GM12873 (cell line): ENCODE measurements at regions not wholly inside any gene's neighbourhood (a gene's known extent, or its start where the extent isn't known, plus 50 kb on each side); places are given as distances from the start of the nearest gene placed in this dataset.

ENCODE experiments used
- CTCF ChIP-seq: IDR thresholded peaks from 2 replicates; pipeline ENCODE4 v1.5.1; 2012; ENCODE audit warnings: low read depth, mild to moderate bottlenecking, moderate library complexity, low read length, control low read depth; ENCODE audit not compliant: insufficient read depth; ENCODE audit errors: missing control alignments

DNA sequence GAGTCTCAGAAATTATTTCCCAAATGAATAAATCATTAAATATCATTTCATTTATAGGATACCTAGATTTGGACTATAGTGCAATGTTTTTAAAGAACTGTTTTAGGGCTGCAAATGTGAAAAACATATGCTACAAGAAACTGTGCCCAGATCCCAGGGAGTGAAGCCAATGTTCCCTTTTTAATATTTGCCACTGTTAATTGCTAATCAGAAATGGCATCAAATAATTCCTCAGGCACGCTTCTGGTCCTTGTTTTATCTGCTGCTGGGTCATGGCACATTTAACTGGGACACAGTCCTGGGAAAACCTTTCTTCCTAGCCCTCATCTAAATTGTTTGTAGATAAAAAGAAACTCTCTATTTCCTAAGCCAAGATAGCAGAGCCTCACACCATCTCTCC lies 79.3 kb upstream of the CNTNAP4 start:
- no peak for TF ChIP-seq CTCF

GRCh38 chr16:76199681-76200220 lies 77.5 kb upstream of the CNTNAP4 start:
- TF ChIP-seq CTCF = no peak

DNA sequence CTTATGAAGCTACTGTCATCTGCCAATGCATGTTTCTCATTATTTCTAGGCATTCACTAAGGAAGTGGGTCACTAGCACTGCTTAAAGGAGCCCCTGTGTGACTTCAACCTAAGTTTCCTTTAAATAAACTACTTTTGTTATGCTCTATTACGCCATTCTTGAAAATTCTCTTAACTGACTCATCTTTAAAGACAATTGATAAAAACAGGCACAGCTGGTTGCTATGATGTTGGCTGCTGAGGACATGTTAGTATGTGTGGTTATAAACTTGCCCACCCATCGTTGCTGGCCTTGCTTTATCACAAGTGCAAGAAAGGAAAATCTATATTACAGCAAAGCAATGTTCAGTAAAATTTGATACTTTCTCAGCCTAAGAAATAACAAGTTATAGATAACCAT lies 75.8 kb upstream of the CNTNAP4 start:
- no peak for TF ChIP-seq CTCF

GRCh38 chr16:76204249-76204648 lies 73.0 kb upstream of the CNTNAP4 start:
- no peak for TF ChIP-seq CTCF

DNA sequence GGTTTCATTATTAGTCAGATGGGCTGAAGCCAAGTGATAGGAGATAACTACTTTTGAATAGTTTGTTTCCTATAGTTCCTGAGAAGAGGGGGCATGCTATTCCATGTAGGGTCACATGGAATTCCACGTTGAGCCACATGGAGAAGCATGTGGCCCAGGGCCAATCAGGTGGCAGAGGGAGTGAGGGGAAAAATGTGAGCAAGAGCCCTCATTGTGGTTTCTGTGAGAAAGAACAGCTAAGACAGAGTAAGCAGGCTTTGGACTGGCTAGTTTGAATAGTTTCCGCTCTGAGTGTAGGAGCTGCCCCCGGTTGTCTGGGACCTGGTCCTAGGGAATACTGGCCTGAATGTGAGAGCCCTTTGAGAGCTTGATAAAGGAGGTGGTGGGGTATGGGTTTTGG lies 69.9 kb upstream of the CNTNAP4 start:
- no peak for TF ChIP-seq CTCF

- TF ChIP-seq CTCF = no peak
These were observed 67.0 kb upstream of the CNTNAP4 start for GRCh38 chr16:76210157-76210556.

DNA sequence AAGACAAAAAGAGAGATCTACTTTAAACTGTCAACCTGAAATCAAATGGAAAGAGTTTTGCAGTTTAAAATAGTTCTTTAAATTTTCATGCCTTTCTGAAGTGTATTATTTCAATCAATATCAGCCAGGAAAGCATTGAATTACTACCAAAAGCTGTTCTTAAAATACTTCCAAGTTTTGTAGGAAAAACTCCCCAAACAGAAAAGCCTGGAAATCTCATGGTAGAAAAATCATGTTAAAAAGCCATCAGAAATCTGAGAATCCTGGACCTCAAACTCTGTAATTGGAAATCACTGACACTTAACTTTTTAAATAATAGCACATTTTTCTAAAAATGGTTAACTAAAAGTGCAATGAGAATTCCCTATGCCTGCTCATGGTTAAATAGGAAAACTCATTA lies 63.3 kb upstream of the CNTNAP4 start:
- TF ChIP-seq CTCF = no peak
